SU-DHL-6 (cell line): ENCODE measurements at regions not wholly inside any gene's neighbourhood (a gene's known extent, or its start where the extent isn't known, plus 50 kb on each side); places are given as distances from the start of the nearest gene placed in this dataset.

Experiments
- EZH2phosphoT487 ChIP-seq: fragments of 200-600 bp; sonication (generic), shearing (Covaris generic); conservative IDR thresholded peaks from 2 replicates; pipeline ENCODE4 v1.6.1; 2018; ENCODE audit warnings: mild to moderate bottlenecking, antibody characterized with exemption, low read length, moderate library complexity, mixed read lengths
- TF ChIP-seq, protein P1 (sequence below): fragments of 200-600 bp; sonication (generic); IDR thresholded peaks from one replicate; pipeline ENCODE4 v1.5.1; 2017; ENCODE audit warnings: antibody characterized with exemption, mild to moderate bottlenecking, low read length, moderate library complexity; ENCODE audit not compliant: insufficient read depth, poor library complexity, severe bottlenecking

DNA sequence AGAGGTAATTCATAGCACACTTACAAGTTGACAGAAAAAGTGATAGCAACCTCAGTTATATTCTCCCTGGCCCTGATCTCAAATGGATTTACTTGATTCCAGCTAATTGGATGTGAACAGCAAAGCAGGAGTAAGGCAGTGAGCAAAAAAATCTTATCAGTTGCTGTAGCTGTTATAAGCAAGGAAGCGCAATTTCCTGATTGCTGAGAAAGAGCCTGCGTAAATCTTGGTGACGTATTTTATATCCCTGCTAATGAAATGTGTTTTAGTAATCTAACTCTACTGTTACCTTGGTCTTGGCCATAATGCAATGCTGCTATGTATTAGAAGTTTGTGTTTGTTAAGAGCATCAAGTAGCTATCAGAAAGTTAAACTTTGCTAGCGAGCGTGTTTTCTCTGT is 661.2 kb upstream of the SEMA6A start:
- TF ChIP-seq, protein P1, sequence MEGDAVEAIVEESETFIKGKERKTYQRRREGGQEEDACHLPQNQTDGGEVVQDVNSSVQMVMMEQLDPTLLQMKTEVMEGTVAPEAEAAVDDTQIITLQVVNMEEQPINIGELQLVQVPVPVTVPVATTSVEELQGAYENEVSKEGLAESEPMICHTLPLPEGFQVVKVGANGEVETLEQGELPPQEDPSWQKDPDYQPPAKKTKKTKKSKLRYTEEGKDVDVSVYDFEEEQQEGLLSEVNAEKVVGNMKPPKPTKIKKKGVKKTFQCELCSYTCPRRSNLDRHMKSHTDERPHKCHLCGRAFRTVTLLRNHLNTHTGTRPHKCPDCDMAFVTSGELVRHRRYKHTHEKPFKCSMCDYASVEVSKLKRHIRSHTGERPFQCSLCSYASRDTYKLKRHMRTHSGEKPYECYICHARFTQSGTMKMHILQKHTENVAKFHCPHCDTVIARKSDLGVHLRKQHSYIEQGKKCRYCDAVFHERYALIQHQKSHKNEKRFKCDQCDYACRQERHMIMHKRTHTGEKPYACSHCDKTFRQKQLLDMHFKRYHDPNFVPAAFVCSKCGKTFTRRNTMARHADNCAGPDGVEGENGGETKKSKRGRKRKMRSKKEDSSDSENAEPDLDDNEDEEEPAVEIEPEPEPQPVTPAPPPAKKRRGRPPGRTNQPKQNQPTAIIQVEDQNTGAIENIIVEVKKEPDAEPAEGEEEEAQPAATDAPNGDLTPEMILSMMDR = no peak
- TF ChIP-seq EZH2phosphoT487 = no peak
